GM12801 (cell line): ENCODE measurements at regions not wholly inside any gene's neighbourhood (a gene's known extent, or its start where the extent isn't known, plus 50 kb on each side); places are given as distances from the start of the nearest gene placed in this dataset.

Experiments used
- CTCF ChIP-seq: IDR thresholded peaks from one replicate; pipeline ENCODE4 v1.5.1; 2011; ENCODE audit warnings: control low read depth; ENCODE audit not compliant: insufficient read length; ENCODE audit errors: extremely low read depth

- TF ChIP-seq CTCF: no peak
These were observed 88.2 kb upstream of the GPR26 start for GRCh38 chr10:123577921-123578461.

DNA sequence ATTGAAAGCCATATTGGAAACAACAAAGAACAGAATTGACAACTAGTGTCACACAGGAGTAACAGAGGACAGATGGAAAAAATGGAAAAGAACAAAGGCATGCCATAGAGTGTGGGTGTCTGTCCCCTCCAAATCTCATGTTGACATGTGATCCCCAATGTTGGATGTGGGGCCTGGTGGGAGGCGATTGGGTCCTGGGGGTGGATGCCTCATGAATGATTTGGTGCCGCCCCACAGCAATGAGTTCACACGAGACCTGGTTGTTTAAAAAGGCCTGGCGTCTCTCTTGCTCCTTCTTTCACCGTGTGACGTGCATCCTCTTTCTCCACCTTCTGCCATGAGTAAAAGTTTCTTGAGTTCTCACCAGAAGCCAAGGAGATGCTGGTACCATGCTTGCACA is 87.4 kb upstream of the GPR26 start:
- TF ChIP-seq CTCF: no peak

DNA sequence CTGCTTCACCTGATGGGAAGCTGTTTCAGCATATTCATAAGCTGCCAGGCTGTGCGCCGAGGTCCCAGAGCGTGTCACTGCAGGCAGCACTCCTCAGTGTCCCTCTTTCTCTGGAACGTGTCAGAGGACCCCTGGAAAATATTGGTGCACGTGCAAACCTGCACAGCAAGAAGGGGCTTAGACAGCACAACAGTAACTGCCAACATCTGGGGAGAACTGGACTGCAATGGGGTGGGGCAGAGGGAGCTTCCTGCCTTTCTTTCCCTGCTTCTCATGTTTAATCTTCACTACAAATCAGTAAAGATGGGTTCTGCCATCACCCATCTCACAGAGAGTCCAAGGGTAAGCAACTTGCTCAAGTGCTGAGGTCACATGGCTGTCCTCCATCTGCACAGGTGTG is 86.5 kb upstream of the GPR26 start:
- TF ChIP-seq CTCF: no peak

- no peak for TF ChIP-seq CTCF
These were observed 85.7 kb upstream of the GPR26 start for GRCh38 chr10:123580426-123580825.

- no peak for TF ChIP-seq CTCF
These were observed 84.5 kb upstream of the GPR26 start for GRCh38 chr10:123581656-123582055.

DNA sequence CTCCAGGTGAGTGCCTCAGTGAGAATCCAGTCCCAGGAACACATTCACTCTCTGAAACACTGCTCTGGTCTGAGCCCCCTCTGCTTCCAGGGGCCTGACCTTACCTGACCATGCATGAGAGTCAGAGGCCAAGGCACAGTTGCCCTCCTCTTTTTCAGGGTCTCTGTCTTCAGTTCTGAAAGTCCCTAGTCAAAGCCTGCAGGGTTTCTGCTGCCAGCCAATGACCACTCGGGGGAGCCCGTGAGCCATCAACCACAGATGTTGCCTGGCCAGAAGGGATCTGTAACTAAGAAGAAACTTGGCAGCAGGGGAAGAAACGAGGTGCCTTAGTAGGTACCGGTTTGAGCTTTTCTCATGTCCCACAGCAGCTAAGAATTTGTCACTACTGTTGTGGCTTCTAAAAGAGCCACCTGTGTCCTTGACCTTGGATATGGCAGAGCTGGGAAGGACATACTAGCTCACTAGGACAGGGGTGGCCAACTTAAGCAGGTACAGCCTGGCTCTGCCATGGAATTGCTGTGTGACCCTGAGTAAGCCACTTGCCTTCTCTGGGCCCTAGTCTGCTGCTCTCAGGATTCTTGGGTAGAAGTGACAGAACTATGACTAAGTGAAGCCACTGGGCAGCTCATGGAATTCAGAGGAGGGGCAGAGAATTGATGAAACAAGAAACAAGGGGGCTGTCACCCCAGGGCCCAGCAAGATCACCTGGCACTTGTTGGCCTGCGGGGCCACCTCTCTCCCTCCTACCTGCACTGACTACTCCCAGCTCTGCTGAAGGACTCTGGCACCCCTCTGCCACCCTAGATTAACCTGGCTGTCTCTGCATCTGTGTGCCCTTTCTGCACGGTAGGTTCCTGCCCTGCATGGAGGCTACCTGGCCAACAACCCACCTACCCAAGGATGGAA is 83.8 kb upstream of the GPR26 start:
- TF ChIP-seq CTCF: peak; percentile 18

GRCh38 chr10:123583639-123584418 is 82.3 kb upstream of the GPR26 start:
- TF ChIP-seq CTCF: no peak
